PC-3 (cell line): ENCODE measurements at regions not wholly inside any gene's neighbourhood (a gene's known extent, or its start where the extent isn't known, plus 50 kb on each side); places are given as distances from the start of the nearest gene placed in this dataset.

Experiments
- CTCF ChIP-seq: fragments of 300-600 bp; sonication (generic); conservative IDR thresholded peaks from 2 replicates; pipeline ENCODE4 v1.5.1; 2017; ENCODE audit warnings: antibody characterized with exemption, low read depth, mild to moderate bottlenecking, low read length
- EZH2 ChIP-seq: fragments of 300-600 bp; sonication (generic); IDR thresholded peaks from one replicate; pipeline ENCODE4 v1.6.1; 2017; ENCODE audit warnings: antibody characterized with exemption, mild to moderate bottlenecking, low read length; ENCODE audit not compliant: unreplicated experiment
- EZH2phosphoT487 ChIP-seq: fragments of 300-600 bp; sonication (generic); IDR thresholded peaks from 2 replicates; pipeline ENCODE4 v1.6.1; 2018; ENCODE audit warnings: mild to moderate bottlenecking, antibody characterized with exemption, low read length, borderline replicate concordance

- no peak for TF ChIP-seq CTCF
- no peak for TF ChIP-seq EZH2
- no peak for TF ChIP-seq EZH2phosphoT487
These were observed 196.8 kb upstream of the LEF1 start for GRCh38 chr4:108365551-108365950.
